ENCODE measurements at regions not wholly inside any gene's neighbourhood (a gene's known extent, or its start where the extent isn't known, plus 50 kb on each side); places are given as distances from the start of the nearest gene placed in this dataset.

DNA sequence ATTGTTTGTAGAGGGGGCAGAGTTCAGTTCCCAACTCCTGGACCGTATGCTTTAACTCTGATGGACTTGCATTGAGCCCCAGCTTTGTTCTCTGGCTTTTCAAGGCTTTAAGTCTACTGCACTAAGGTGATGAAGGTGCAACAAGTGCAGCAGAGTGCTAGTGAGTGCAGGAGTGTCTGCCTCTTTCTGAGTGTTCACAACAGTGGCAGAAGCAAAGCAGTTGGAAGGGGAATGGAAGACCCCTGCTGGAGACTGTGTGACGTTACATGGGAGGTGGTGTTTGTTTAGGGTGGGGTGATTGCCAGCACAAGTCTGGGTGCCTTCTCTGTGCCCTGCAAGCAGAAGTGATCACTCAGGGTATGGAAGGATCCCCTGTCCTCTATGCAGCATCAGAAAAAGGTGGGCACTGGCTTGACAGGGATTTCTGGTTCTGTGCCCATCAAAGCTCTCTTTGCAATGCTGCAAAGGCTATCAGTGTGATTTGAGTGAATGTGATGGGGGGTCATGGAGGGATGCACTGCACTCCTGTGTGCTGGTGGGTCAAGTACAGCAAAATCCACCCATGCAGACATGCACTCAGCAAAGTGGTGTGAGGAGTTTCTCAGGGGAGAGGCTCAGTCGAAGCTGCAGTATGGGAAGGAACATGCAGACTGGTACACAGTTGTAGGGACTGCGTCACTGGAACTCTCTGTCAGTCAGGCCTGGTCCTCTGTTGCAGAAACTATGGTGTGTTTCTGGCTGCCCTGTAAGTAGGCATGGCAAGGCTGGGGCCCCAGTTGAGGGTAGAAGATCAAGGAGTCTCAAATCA lies 70.9 kb upstream of the UGT2B7 start (continued):
- TF ChIP-seq, protein P1, sequence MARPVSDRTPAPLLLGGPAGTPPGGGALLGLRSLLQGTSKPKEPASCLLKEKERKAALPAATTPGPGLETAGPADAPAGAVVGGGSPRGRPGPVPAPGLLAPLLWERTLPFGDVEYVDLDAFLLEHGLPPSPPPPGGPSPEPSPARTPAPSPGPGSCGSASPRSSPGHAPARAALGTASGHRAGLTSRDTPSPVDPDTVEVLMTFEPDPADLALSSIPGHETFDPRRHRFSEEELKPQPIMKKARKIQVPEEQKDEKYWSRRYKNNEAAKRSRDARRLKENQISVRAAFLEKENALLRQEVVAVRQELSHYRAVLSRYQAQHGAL (CRISPR knock-in tag; IDR thresholded peaks at IDR 0.05; ENCODE audit: not compliant biosample characterization), result no peak
- TF ChIP-seq, protein P2, sequence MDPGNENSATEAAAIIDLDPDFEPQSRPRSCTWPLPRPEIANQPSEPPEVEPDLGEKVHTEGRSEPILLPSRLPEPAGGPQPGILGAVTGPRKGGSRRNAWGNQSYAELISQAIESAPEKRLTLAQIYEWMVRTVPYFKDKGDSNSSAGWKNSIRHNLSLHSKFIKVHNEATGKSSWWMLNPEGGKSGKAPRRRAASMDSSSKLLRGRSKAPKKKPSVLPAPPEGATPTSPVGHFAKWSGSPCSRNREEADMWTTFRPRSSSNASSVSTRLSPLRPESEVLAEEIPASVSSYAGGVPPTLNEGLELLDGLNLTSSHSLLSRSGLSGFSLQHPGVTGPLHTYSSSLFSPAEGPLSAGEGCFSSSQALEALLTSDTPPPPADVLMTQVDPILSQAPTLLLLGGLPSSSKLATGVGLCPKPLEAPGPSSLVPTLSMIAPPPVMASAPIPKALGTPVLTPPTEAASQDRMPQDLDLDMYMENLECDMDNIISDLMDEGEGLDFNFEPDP (CRISPR knock-in tag; conservative IDR thresholded peaks at IDR 0.05), result 0 out of 2 replicates have a peak, but pooled peaks have one; percentile 46
- no peak for TF ChIP-seq PAX8 (CRISPR knock-in tag; IDR thresholded peaks at IDR 0.05; ENCODE audit: borderline replicate concordance)
- TF ChIP-seq, protein P3, sequence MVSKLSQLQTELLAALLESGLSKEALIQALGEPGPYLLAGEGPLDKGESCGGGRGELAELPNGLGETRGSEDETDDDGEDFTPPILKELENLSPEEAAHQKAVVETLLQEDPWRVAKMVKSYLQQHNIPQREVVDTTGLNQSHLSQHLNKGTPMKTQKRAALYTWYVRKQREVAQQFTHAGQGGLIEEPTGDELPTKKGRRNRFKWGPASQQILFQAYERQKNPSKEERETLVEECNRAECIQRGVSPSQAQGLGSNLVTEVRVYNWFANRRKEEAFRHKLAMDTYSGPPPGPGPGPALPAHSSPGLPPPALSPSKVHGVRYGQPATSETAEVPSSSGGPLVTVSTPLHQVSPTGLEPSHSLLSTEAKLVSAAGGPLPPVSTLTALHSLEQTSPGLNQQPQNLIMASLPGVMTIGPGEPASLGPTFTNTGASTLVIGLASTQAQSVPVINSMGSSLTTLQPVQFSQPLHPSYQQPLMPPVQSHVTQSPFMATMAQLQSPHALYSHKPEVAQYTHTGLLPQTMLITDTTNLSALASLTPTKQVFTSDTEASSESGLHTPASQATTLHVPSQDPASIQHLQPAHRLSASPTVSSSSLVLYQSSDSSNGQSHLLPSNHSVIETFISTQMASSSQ (IDR thresholded peaks at IDR 0.05; ENCODE audit: low read depth), result no peak
- TF ChIP-seq, protein P3 (CRISPR knock-in tag; IDR thresholded peaks at IDR 0.05; ENCODE audit: borderline replicate concordance), result peak; percentile 74; the same call in 1 of the 2 replicates
- TF ChIP-seq, protein P4, sequence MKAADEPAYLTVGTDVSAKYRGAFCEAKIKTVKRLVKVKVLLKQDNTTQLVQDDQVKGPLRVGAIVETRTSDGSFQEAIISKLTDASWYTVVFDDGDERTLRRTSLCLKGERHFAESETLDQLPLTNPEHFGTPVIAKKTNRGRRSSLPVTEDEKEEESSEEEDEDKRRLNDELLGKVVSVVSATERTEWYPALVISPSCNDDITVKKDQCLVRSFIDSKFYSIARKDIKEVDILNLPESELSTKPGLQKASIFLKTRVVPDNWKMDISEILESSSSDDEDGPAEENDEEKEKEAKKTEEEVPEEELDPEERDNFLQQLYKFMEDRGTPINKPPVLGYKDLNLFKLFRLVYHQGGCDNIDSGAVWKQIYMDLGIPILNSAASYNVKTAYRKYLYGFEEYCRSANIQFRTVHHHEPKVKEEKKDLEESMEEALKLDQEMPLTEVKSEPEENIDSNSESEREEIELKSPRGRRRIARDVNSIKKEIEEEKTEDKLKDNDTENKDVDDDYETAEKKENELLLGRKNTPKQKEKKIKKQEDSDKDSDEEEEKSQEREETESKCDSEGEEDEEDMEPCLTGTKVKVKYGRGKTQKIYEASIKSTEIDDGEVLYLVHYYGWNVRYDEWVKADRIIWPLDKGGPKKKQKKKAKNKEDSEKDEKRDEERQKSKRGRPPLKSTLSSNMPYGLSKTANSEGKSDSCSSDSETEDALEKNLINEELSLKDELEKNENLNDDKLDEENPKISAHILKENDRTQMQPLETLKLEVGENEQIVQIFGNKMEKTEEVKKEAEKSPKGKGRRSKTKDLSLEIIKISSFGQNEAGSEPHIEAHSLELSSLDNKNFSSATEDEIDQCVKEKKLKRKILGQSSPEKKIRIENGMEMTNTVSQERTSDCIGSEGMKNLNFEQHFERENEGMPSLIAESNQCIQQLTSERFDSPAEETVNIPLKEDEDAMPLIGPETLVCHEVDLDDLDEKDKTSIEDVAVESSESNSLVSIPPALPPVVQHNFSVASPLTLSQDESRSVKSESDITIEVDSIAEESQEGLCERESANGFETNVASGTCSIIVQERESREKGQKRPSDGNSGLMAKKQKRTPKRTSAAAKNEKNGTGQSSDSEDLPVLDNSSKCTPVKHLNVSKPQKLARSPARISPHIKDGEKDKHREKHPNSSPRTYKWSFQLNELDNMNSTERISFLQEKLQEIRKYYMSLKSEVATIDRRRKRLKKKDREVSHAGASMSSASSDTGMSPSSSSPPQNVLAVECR (CRISPR knock-in tag; IDR thresholded peaks at IDR 0.05; ENCODE audit: borderline replicate concordance), result peak; percentile 40; the same call in 1 of the 2 replicates
- 0 out of 2 replicates have a peak, but pooled peaks have one; percentile 27 for TF ChIP-seq ZBTB20 (CRISPR knock-in tag; IDR thresholded peaks at IDR 0.05; ENCODE audit: borderline replicate concordance, low read depth)
- no peak for TF ChIP-seq PHF21A (CRISPR knock-in tag; IDR thresholded peaks at IDR 0.05)
- TF ChIP-seq, protein P5, sequence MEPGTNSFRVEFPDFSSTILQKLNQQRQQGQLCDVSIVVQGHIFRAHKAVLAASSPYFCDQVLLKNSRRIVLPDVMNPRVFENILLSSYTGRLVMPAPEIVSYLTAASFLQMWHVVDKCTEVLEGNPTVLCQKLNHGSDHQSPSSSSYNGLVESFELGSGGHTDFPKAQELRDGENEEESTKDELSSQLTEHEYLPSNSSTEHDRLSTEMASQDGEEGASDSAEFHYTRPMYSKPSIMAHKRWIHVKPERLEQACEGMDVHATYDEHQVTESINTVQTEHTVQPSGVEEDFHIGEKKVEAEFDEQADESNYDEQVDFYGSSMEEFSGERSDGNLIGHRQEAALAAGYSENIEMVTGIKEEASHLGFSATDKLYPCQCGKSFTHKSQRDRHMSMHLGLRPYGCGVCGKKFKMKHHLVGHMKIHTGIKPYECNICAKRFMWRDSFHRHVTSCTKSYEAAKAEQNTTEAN (CRISPR knock-in tag; conservative IDR thresholded peaks at IDR 0.05), result peak; percentile 98
- TF ChIP-seq ZBTB1 (CRISPR knock-in tag; IDR thresholded peaks at IDR 0.05; ENCODE audit: borderline replicate concordance), result no peak
- no peak for TF ChIP-seq ZSCAN25 (CRISPR knock-in tag; IDR thresholded peaks at IDR 0.05)
- no peak for TF ChIP-seq ELF4 (CRISPR knock-in tag; IDR thresholded peaks at IDR 0.05; ENCODE audit: borderline replicate concordance)
- TF ChIP-seq ZNF274 (CRISPR knock-in tag; IDR thresholded peaks at IDR 0.05), result no peak
- TF ChIP-seq SRF (IDR thresholded peaks at IDR 0.05; ENCODE audit: low read depth, low read length), result no peak
- TF ChIP-seq SKI (IDR thresholded peaks at IDR 0.05; ENCODE audit: partially characterized antibody), result no peak
- TF ChIP-seq XRCC5 (optimal IDR thresholded peaks at IDR 0.05; ENCODE audit: low read length), result peak; percentile 25
- no peak for TF ChIP-seq NFYC (CRISPR knock-in tag; IDR thresholded peaks at IDR 0.05)

Measured in HepG2 (cell line).